ENCODE measurements at regions not wholly inside any gene's neighbourhood (a gene's known extent, or its start where the extent isn't known, plus 50 kb on each side); places are given as distances from the start of the nearest gene placed in this dataset.

- CTCF ChIA-PET (ENCODE audit: partially characterized antibody), result interaction anchor here (0.6 to 1.5 kb wide), 5 partner anchors 12 to 1035 kb away, joined by 3 to 6 read pairs (median 4); no protein-coding TSS in a partner anchor
- Histone ChIP-seq H3K18ac (ENCODE audit: extremely low read depth, low read length) (peak overlapping the region; percentile 68; the same call in 1 of the 2 replicates), H3K4me2 (ENCODE audit: insufficient read depth in 1 of 2, low read depth in 2 of 2, low read length in 2 of 2) (peak overlapping the region; percentile 41 to 57), H3K9ac (replicated peaks in 1 of 4; ENCODE audit: extremely low read depth in 1 of 4, low read depth in 3 of 4, low read length in 3 of 4) (no peak overlapping the region), H2AFZ (ENCODE audit: low read length) (no peak overlapping the region), H4K5ac (ENCODE audit: insufficient read length, low read depth, low read length) (no peak overlapping the region), H2BK15ac (ENCODE audit: low read length) (no peak overlapping the region), H3K14ac (ENCODE audit: insufficient read length) (no peak overlapping the region), H3K27me3 (replicated peaks in 1 of 4; ENCODE audit: control insufficient read depth in 3 of 4, extremely low read depth in 1 of 4, insufficient read depth in 3 of 4, low read length in 3 of 4) (0 out of 7 replicates have a peak, but pooled peaks cover 0 to 3% (median 0%) of the 10 kb centered on the region in 4 experiments), H2BK5ac (ENCODE audit: low read depth, low read length) (peak overlapping the region; percentile 31; the same call in 1 of the 2 replicates), H3K56ac (replicated peaks; ENCODE audit: insufficient read length, low read depth, low read length) (peak overlapping the region; percentile 43), H3K79me2 (ENCODE audit: control insufficient read depth in 1 of 2, insufficient read depth in 2 of 2, low read length in 2 of 2) (no peaks in the 10 kb centered on the region), H2BK120ac (replicated peaks; ENCODE audit: low read depth, low read length) (peak overlapping the region; percentile 70), H4K91ac (replicated peaks; ENCODE audit: insufficient read length, low read length) (no peak overlapping the region), H3K4ac (replicated peaks; ENCODE audit: insufficient read length, low read depth, low read length) (no peak overlapping the region), H2AK5ac (ENCODE audit: low read depth, low read length) (no peak overlapping the region), H3K23ac (ENCODE audit: insufficient read length) (no peak overlapping the region), H4K8ac (ENCODE audit: extremely low read depth, insufficient read depth, low read length) (no peak overlapping the region), H2BK12ac (ENCODE audit: low read depth, low read length) (no peak overlapping the region; the same call in 1 of the 2 replicates), H3K23me2 (ENCODE audit: low read depth, low read length) (no peaks in the 10 kb centered on the region; the same call in 1 of the 2 replicates), H3K36me3 (ENCODE audit: control insufficient read depth in 2 of 4, insufficient read depth in 4 of 4, low read length in 3 of 4) (no peaks in the 10 kb centered on the region), H3K4me3 (ENCODE audit: extremely low read depth in 1 of 4, insufficient read depth in 2 of 4, low read depth in 3 of 4, low read length in 4 of 4) (peak overlapping the region in 1 of 4 experiments; percentile 23; a peak in 2 of 8 replicates), H3K9me3 (ENCODE audit: insufficient read depth in 2 of 2, low read depth in 1 of 2, low read length in 1 of 2) (no peaks in the 10 kb centered on the region), H3K79me1 (ENCODE audit: low read depth, low read length) (no peaks in the 10 kb centered on the region), H4K20me1 (replicated peaks in 1 of 2; ENCODE audit: control insufficient read depth in 1 of 2, insufficient read depth in 2 of 2, low read length in 2 of 2) (no peaks in the 10 kb centered on the region), H2BK20ac (ENCODE audit: low read length) (no peak overlapping the region; the same call in 1 of the 2 replicates), H3K27ac (ENCODE audit: low read depth, low read length) (no peak overlapping the region), H3K4me1 (replicated peaks in 1 of 4; ENCODE audit: control insufficient read depth in 3 of 4, insufficient read depth in 4 of 4, low read length in 3 of 4) (peaks cover 2 to 12% (median 5%) of the 10 kb centered on the region in 4 experiments; a peak in 4 of 7 replicates)
- 12% methylated on average over 4 of the region's 4 CpGs; no CpG with 5 or more reads in 1 of the 2 experiments for WGBS, 2 experiments (ENCODE audit: extremely low coverage in 1 of 2, insufficient coverage in 1 of 2, insufficient read length in 1 of 2, insufficient replicate concordance in 2 of 2, low coverage in 1 of 2, low lambda C conversion rate in 2 of 2, missing lambda C conversion rate in 1 of 2)
- TF ChIP-seq NANOG (IDR thresholded peaks at IDR 0.05; ENCODE audit: insufficient read depth, low read depth, low read length, poor library complexity, severe bottlenecking) (peak; percentile 59), ZNF274 (IDR thresholded peaks at IDR 0.05; ENCODE audit: borderline replicate concordance, extremely low read depth, low read length) (no peak), HDAC6 (IDR thresholded peaks at IDR 0.05; ENCODE audit: low read depth, low read length) (no peak), CHD2 (IDR thresholded peaks at IDR 0.05; ENCODE audit: low read length) (no peak), POU5F1 (IDR thresholded peaks at IDR 0.05; ENCODE audit: low read depth, low read length) (peak; percentile 76; the same call in 1 of the 2 replicates), GABPA (IDR thresholded peaks at IDR 0.05; ENCODE audit: borderline replicate concordance, insufficient read depth, low read length) (no peak), KDM4A (IDR thresholded peaks at IDR 0.05; ENCODE audit: low read depth, low read length, severe bottlenecking) (no peak)
- peak; percentile 82 for FAIRE-seq
- POLR2A ChIA-PET (ENCODE audit: partially characterized antibody), result no interaction called here
- peak in 1 of 2 experiments; percentile 10 for DNase-seq (ENCODE audit: low read depth in 1 of 2, low spot score in 2 of 2)
Measured at GRCh38 chr7:115816318-115816974, 214.1 kb downstream of the TFEC start.
